ENCODE measurements at regions not wholly inside any gene's neighbourhood (a gene's known extent, or its start where the extent isn't known, plus 50 kb on each side); places are given as distances from the start of the nearest gene placed in this dataset.

- no peaks in the 10 kb centered on the region for H3K36me3 ChIP-seq (replicated peaks in 1 of 2)
- no peaks in the 10 kb centered on the region for H3K27me3 ChIP-seq
- no peaks in the 10 kb centered on the region for H3K4me1 ChIP-seq (replicated peaks in 1 of 2)
- H3K27ac ChIP-seq = no peak overlapping the region
- intact Hi-C loops (cut with DNase I) = no loop called here
- WGBS, 4 donors = 51 to 68% (median 62%) methylated on average over 2 to 4 of the region's 4 CpGs
- no peaks in the 10 kb centered on the region for H3K9me3 ChIP-seq (replicated peaks in 1 of 3)
- no peak overlapping the region for H3K4me3 ChIP-seq
- TF ChIP-seq POLR2A (IDR thresholded peaks at IDR 0.05) (no peak), CTCF (IDR thresholded peaks at IDR 0.05) (no peak)
- no peak for DNase-seq
Measured at GRCh38 chr20:56179051-56179450, 69.5 kb upstream of the MC3R start.

DNA sequence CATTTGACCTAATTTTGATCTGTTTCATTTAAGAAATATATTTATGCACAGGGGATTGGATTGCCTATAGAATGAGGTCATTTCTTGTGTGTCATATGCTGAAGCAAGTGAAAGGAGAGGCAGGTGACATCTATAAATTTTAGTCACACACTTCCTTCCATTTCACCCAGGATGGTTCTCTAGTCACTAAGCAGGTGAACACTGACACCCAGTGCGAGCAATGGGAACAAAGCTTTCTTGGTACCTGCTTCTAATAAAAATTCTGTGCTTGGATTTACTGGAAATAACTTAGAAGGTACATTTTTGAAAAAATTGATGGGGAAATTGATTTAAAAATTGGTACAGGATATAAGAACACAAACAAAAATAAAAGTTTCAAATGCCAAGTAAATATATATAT lies 66.9 kb upstream of the MC3R start:
- Histone ChIP-seq H3K27ac (no peak overlapping the region), H3K9me3 (replicated peaks in 1 of 3) (no peaks in the 10 kb centered on the region), H3K4me3 (no peak overlapping the region), H3K27me3 (no peaks in the 10 kb centered on the region), H3K36me3 (replicated peaks in 1 of 2) (no peaks in the 10 kb centered on the region), H3K4me1 (replicated peaks in 1 of 2) (no peaks in the 10 kb centered on the region)
- no peak for DNase-seq
- intact Hi-C loops (cut with DNase I) = loop anchor here in 1 of 2 donors (10.0 kb wide), 1 partner anchor 767 kb away; no protein-coding TSS in a partner anchor
- WGBS, 4 donors = 78 to 89% (median 85%) methylated on average over 1 of the region's 1 CpG
- TF ChIP-seq CTCF (IDR thresholded peaks at IDR 0.05) (peak in 4 of 6 experiments; percentile 21 to 40 (median 28)), POLR2A (IDR thresholded peaks at IDR 0.05) (no peak)

- no peaks in the 10 kb centered on the region for H3K9me3 ChIP-seq (replicated peaks in 1 of 3)
- DNase-seq = no peak
- WGBS, 4 donors = 19 to 46% (median 34%) methylated on average over 6 to 7 of the region's 7 CpGs
- H3K4me3 ChIP-seq = no peak overlapping the region
- no peak overlapping the region for H3K27ac ChIP-seq
- H3K4me1 ChIP-seq (replicated peaks in 1 of 2) = no peaks in the 10 kb centered on the region
- intact Hi-C loops (cut with DNase I) = loop anchor here in 1 of 2 donors (10.0 kb wide), 1 partner anchor 773 kb away; no protein-coding TSS in a partner anchor
- H3K27me3 ChIP-seq = no peaks in the 10 kb centered on the region
- peak in 4 of 6 experiments; percentile 8 to 30 (median 18) for TF ChIP-seq CTCF (IDR thresholded peaks at IDR 0.05)
- TF ChIP-seq POLR2A (IDR thresholded peaks at IDR 0.05) = no peak
- H3K36me3 ChIP-seq (replicated peaks in 1 of 2) = no peaks in the 10 kb centered on the region
Measured at GRCh38 chr20:56187534-56188165, 60.9 kb upstream of the MC3R start.

GRCh38 chr20:56194042-56194441 lies 54.5 kb upstream of the MC3R start:
- Histone ChIP-seq H3K36me3 (replicated peaks in 1 of 2) (no peaks in the 10 kb centered on the region), H3K4me3 (no peak overlapping the region), H3K27ac (no peak overlapping the region), H3K27me3 (no peaks in the 10 kb centered on the region), H3K4me1 (replicated peaks in 1 of 2) (no peaks in the 10 kb centered on the region), H3K9me3 (replicated peaks in 1 of 3) (no peaks in the 10 kb centered on the region)
- WGBS, 4 donors = 43 to 62% (median 52%) methylated on average over 4 to 5 of the region's 5 CpGs
- intact Hi-C loops (cut with DNase I) = no loop called here
- DNase-seq = no peak
- TF ChIP-seq CTCF (IDR thresholded peaks at IDR 0.05) (no peak), POLR2A (IDR thresholded peaks at IDR 0.05) (no peak)

All from adrenal gland (tissue), 9 donors.